Coronary artery (tissue), 2 donors: ENCODE measurements at regions not wholly inside any gene's neighbourhood (a gene's known extent, or its start where the extent isn't known, plus 50 kb on each side); places are given as distances from the start of the nearest gene placed in this dataset.

Source experiments
- DNase-seq: peaks from one replicate; pipeline ENCODE4 v3.0.0-alpha.2; 2017; ENCODE audit warnings: low spot score
- H3K27ac ChIP-seq, 2 donors: fragments of 200-600 bp; sonication (generic); one replicate each; pipeline ENCODE4 v1.5.1; 2016 to 2019
- H3K4me3 ChIP-seq: fragments of 200-600 bp; sonication (generic); 2 replicates; pipeline ENCODE4 v1.5.1; 2016; ENCODE audit warnings: mild to moderate bottlenecking, moderate library complexity
- CTCF ChIP-seq: fragments of 200-600 bp; sonication (generic); IDR thresholded peaks from one replicate; pipeline ENCODE4 v1.5.1; 2019; ENCODE audit warnings: antibody characterized with exemption

- H3K4me3 ChIP-seq = no peak overlapping the region
- no peak for DNase-seq
- no peak overlapping the region for H3K27ac ChIP-seq
- TF ChIP-seq CTCF = no peak
Observed at GRCh38 chr20:24149881-24150307, 161.3 kb upstream of the GGTLC1 start.

- Histone ChIP-seq H3K4me3 (no peak overlapping the region), H3K27ac (no peak overlapping the region)
- TF ChIP-seq CTCF = no peak
- DNase-seq = no peak
Observed at GRCh38 chr20:24149175-24149574, 160.6 kb upstream of the GGTLC1 start.

- Histone ChIP-seq H3K27ac (no peak overlapping the region), H3K4me3 (no peak overlapping the region)
- DNase-seq = no peak
- no peak for TF ChIP-seq CTCF
Observed at GRCh38 chr20:24148372-24148771, 159.8 kb upstream of the GGTLC1 start.

- TF ChIP-seq CTCF = no peak
- DNase-seq = no peak
- Histone ChIP-seq H3K27ac (no peak overlapping the region), H3K4me3 (no peak overlapping the region)
Observed at GRCh38 chr20:24147961-24148360, 159.4 kb upstream of the GGTLC1 start.

GRCh38 chr20:24147479-24147878 lies 158.9 kb upstream of the GGTLC1 start:
- TF ChIP-seq CTCF = no peak
- H3K4me3 ChIP-seq = no peak overlapping the region
- no peak for DNase-seq
- no peak overlapping the region for H3K27ac ChIP-seq

GRCh38 chr20:24146231-24146634 lies 157.7 kb upstream of the GGTLC1 start:
- Histone ChIP-seq H3K4me3 (no peak overlapping the region), H3K27ac (no peak overlapping the region)
- TF ChIP-seq CTCF = no peak
- DNase-seq = no peak

GRCh38 chr20:24144371-24144770 lies 155.8 kb upstream of the GGTLC1 start:
- no peak for DNase-seq
- no peak for TF ChIP-seq CTCF
- Histone ChIP-seq H3K4me3 (no peak overlapping the region), H3K27ac (no peak overlapping the region)
